Neural crest cell (in vitro differentiated cells): ENCODE measurements at regions not wholly inside any gene's neighbourhood (a gene's known extent, or its start where the extent isn't known, plus 50 kb on each side); places are given as distances from the start of the nearest gene placed in this dataset.

ENCODE experiments used
- DNase-seq: peaks from one replicate; pipeline ENCODE4 v3.0.0; 2021; ENCODE audit warnings: low read depth, mixed read lengths, low spot score
- H3K27ac Mint-ChIP-seq: one replicate; pipeline ENCODE4 v1.8.0; 2021; ENCODE audit warnings: mild to moderate bottlenecking, mixed read lengths; ENCODE audit not compliant: unreplicated experiment
- H3K27me3 Mint-ChIP-seq: 2 replicates; pipeline ENCODE4 v1.8.0; 2021; ENCODE audit warnings: low read depth, mild to moderate bottlenecking, mixed read lengths
- H3K36me3 Mint-ChIP-seq: 2 replicates; pipeline ENCODE4 v1.8.0; 2021; ENCODE audit warnings: low read depth, mild to moderate bottlenecking, mixed read lengths
- H3K4me1 Mint-ChIP-seq: 2 replicates; pipeline ENCODE4 v1.8.0; 2021; ENCODE audit warnings: mixed read lengths
- H3K4me3 Mint-ChIP-seq: one replicate; pipeline ENCODE4 v1.8.0; 2021; ENCODE audit warnings: mild to moderate bottlenecking, mixed read lengths
- H3K9me3 Mint-ChIP-seq: 2 replicates; pipeline ENCODE4 v1.8.0; 2021; ENCODE audit warnings: mixed read lengths
- TF ChIP-seq, protein P1 (sequence below): fragments of 200-600 bp; sonication (generic); conservative IDR thresholded peaks from 2 replicates; pipeline ENCODE4 v1.5.0; 2021; ENCODE audit warnings: antibody characterized with exemption, mild to moderate bottlenecking

- H3K36me3 Mint-ChIP-seq: no peaks in the 10 kb centered on the region
- no peaks in the 10 kb centered on the region for H3K9me3 Mint-ChIP-seq
- H3K27ac Mint-ChIP-seq: no peak overlapping the region
- TF ChIP-seq, protein P1, sequence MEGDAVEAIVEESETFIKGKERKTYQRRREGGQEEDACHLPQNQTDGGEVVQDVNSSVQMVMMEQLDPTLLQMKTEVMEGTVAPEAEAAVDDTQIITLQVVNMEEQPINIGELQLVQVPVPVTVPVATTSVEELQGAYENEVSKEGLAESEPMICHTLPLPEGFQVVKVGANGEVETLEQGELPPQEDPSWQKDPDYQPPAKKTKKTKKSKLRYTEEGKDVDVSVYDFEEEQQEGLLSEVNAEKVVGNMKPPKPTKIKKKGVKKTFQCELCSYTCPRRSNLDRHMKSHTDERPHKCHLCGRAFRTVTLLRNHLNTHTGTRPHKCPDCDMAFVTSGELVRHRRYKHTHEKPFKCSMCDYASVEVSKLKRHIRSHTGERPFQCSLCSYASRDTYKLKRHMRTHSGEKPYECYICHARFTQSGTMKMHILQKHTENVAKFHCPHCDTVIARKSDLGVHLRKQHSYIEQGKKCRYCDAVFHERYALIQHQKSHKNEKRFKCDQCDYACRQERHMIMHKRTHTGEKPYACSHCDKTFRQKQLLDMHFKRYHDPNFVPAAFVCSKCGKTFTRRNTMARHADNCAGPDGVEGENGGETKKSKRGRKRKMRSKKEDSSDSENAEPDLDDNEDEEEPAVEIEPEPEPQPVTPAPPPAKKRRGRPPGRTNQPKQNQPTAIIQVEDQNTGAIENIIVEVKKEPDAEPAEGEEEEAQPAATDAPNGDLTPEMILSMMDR: no peak
- H3K27me3 Mint-ChIP-seq: no peaks in the 10 kb centered on the region
- peaks cover 17% of the 10 kb centered on the region for H3K4me1 Mint-ChIP-seq
- no peak overlapping the region for H3K4me3 Mint-ChIP-seq
- DNase-seq: no peak
Observed at GRCh38 chr3:140821493-140821892, 120.1 kb upstream of the SLC25A36 start.

GRCh38 chr3:140822401-140823047, 119.1 kb upstream of the SLC25A36 start:
- no peak overlapping the region for H3K4me3 Mint-ChIP-seq
- no peaks in the 10 kb centered on the region for H3K9me3 Mint-ChIP-seq
- DNase-seq: no peak
- H3K27ac Mint-ChIP-seq: no peak overlapping the region
- H3K27me3 Mint-ChIP-seq: no peaks in the 10 kb centered on the region
- peaks cover 17% of the 10 kb centered on the region for H3K4me1 Mint-ChIP-seq
- H3K36me3 Mint-ChIP-seq: no peaks in the 10 kb centered on the region
- TF ChIP-seq, protein P1: no peak

DNA sequence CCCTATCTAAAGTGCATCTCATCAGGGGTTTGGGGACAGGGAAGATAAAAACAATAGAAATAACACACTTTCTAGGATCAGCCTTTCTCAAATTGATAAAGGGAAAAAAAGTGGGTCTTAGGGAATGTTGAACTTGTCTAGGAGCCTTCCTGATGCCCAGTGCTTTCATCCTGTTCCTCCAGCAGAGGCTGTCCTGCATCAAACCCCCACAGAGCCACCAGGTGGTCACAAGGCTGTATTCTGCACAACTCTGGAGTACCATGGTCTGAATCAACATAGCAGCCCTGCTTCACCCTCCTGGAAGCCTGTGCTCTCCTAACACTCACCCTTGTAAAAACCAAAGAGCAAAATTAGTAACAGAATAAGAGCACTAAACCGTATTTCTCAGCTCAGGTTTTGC, 118.5 kb upstream of the SLC25A36 start:
- TF ChIP-seq, protein P1: no peak
- no peak overlapping the region for H3K27ac Mint-ChIP-seq
- H3K4me1 Mint-ChIP-seq: peaks cover 17% of the 10 kb centered on the region
- no peaks in the 10 kb centered on the region for H3K27me3 Mint-ChIP-seq
- H3K4me3 Mint-ChIP-seq: no peak overlapping the region
- no peaks in the 10 kb centered on the region for H3K36me3 Mint-ChIP-seq
- H3K9me3 Mint-ChIP-seq: no peaks in the 10 kb centered on the region
- no peak for DNase-seq

DNA sequence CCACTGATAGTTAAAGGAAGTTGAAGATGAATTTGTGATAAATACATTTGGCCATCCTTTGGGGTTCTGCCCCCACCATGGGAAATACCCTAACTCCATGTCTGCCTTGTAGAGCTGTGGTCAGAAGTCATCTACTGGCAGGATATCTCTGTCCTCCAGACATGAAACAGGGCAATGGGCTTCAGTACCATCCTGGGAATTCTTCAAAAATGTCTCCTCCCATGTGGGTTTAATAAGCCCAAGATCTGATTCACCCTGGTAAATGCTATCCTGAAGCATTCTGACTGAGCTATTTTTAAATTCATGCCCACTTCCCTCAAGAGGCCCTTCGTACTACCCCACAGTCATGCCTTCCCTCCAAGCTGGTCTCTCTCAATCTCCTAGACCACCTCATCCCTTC, 113.7 kb upstream of the SLC25A36 start:
- no peaks in the 10 kb centered on the region for H3K9me3 Mint-ChIP-seq
- H3K27me3 Mint-ChIP-seq: no peaks in the 10 kb centered on the region
- TF ChIP-seq, protein P1: no peak
- no peaks in the 10 kb centered on the region for H3K36me3 Mint-ChIP-seq
- DNase-seq: no peak
- no peak overlapping the region for H3K4me3 Mint-ChIP-seq
- peaks cover under 1% of the 10 kb centered on the region for H3K4me1 Mint-ChIP-seq
- no peak overlapping the region for H3K27ac Mint-ChIP-seq

DNA sequence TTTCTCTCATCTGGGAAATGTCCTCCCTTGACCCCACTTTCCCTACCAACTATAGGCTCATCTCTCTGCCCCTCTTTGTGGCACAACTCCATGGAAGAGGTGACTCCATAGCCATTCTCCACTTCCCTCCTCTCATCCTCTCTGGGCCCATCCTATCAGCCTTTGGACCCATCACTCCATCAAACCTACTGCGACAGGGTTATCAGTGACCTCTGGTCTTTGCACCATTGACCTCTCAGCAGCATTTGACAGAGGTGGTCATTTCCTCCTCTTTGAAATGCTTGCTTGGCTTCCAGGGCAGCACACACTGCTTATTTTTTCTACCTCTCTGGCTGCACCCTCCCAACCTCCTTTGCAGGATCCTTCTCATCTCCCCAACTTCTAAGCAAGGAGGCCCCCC, 113.1 kb upstream of the SLC25A36 start:
- H3K4me3 Mint-ChIP-seq: no peak overlapping the region
- TF ChIP-seq, protein P1: no peak
- no peak for DNase-seq
- H3K27ac Mint-ChIP-seq: no peak overlapping the region
- H3K27me3 Mint-ChIP-seq: no peaks in the 10 kb centered on the region
- H3K9me3 Mint-ChIP-seq: no peaks in the 10 kb centered on the region
- no peaks in the 10 kb centered on the region for H3K4me1 Mint-ChIP-seq
- no peaks in the 10 kb centered on the region for H3K36me3 Mint-ChIP-seq
